Keratinocyte (primary cell): ENCODE measurements at regions not wholly inside any gene's neighbourhood (a gene's known extent, or its start where the extent isn't known, plus 50 kb on each side); places are given as distances from the start of the nearest gene placed in this dataset.

Experiments
- DNase-seq: peaks from one replicate; pipeline ENCODE4 v3.0.0-alpha.2; 2011; ENCODE audit warnings: low read depth, missing footprints, low spot score
- FAIRE-seq: peaks from 2 replicates; lab custom pipeline; 2011; peaks lifted over from hg19 to GRCh38; lab: Jason Lieb, UNC
- H2AFZ ChIP-seq: 2 replicates; pipeline ENCODE4 v1.6.0; 2012; ENCODE audit warnings: low read length, control low read depth, inconsistent platforms; ENCODE audit not compliant: control insufficient read depth
- H3K27ac ChIP-seq: 2 replicates; pipeline ENCODE4 v1.5.1; 2011; ENCODE audit warnings: low read length; ENCODE audit not compliant: control insufficient read depth, insufficient read depth
- H3K27me3 ChIP-seq: 3 replicates; pipeline ENCODE4 v1.6.0; 2011; ENCODE audit warnings: low read length; ENCODE audit not compliant: control insufficient read depth, insufficient read depth; ENCODE audit errors: extremely low read depth
- H3K36me3 ChIP-seq, 2 experiments: 2 replicates in 1 of 2; 3 replicates in 1 of 2; pipeline ENCODE4 v1.5.1; 2011; ENCODE audit warnings: low read length in 2 of 2, mild to moderate bottlenecking in 1 of 2; ENCODE audit not compliant: control insufficient read depth in 2 of 2, insufficient read depth in 2 of 2; ENCODE audit errors: extremely low read depth in 1 of 2
- H3K4me1 ChIP-seq: 3 replicates; pipeline ENCODE4 v1.5.1; 2011; ENCODE audit warnings: low read length; ENCODE audit not compliant: control insufficient read depth, insufficient read depth; ENCODE audit errors: extremely low read depth
- H3K4me2 ChIP-seq: 3 replicates; pipeline ENCODE4 v1.6.0; 2011; ENCODE audit warnings: low read depth, low read length; ENCODE audit not compliant: control insufficient read depth, insufficient read depth; ENCODE audit errors: extremely low read depth
- H3K4me3 ChIP-seq, 3 experiments: fragments of 200-600 bp in 1 of 3; sonication (generic) in 1 of 3; 2 replicates in 2 of 3; 3 replicates in 1 of 3; pipeline ENCODE4 v1.5.1; 2011 to 2016; ENCODE audit warnings: low read length in 3 of 3, mild to moderate bottlenecking in 3 of 3, control low read depth in 2 of 3, inconsistent platforms in 1 of 3, low read depth in 1 of 3, mixed read lengths in 1 of 3, mixed run types in 1 of 3, moderate library complexity in 1 of 3; ENCODE audit not compliant: control insufficient read depth in 2 of 3, insufficient read depth in 2 of 3; ENCODE audit errors: extremely low read depth in 1 of 3
- H3K79me2 ChIP-seq: 2 replicates; pipeline ENCODE4 v1.6.0; 2012; ENCODE audit warnings: low read length; ENCODE audit not compliant: control insufficient read depth, insufficient read depth
- H3K9ac ChIP-seq: 3 replicates; pipeline ENCODE4 v1.6.0; 2011; ENCODE audit warnings: low read length; ENCODE audit not compliant: control insufficient read depth, insufficient read depth; ENCODE audit errors: extremely low read depth
- H3K9me1 ChIP-seq: 3 replicates; pipeline ENCODE4 v1.6.0; 2011; ENCODE audit warnings: low read length; ENCODE audit not compliant: control insufficient read depth, insufficient read depth; ENCODE audit errors: extremely low read depth
- H3K9me3 ChIP-seq: 2 replicates; pipeline ENCODE4 v1.5.1; 2012; ENCODE audit warnings: low read depth, low read length; ENCODE audit not compliant: control insufficient read depth
- H4K20me1 ChIP-seq: 3 replicates; pipeline ENCODE4 v1.6.0; 2011; ENCODE audit warnings: low read length; ENCODE audit not compliant: control insufficient read depth, insufficient read depth; ENCODE audit errors: extremely low read depth
- EZH2 ChIP-seq: IDR thresholded peaks from one replicate; pipeline ENCODE4 v1.6.1; 2012; ENCODE audit warnings: inconsistent platforms, mild to moderate bottlenecking, low read length, moderate library complexity
- dilution Hi-C: fragments of 300-500 bp; cut with MboI; formaldehyde crosslinking; loops from one replicate; pipeline ENCODE4 v1.7.0; 2020; ENCODE audit warnings: low sequenced_read_pairs; ENCODE audit not compliant: extremely low pct_ligation_motif_present
- TF ChIP-seq, protein P1 (sequence below), 3 experiments: IDR thresholded peaks in 1 of 3; conservative IDR thresholded peaks in 1 of 3; optimal IDR thresholded peaks in 1 of 3; 2 replicates in 2 of 3; 3 replicates in 1 of 3; pipeline versions ENCODE3 to v1.5.1; 2011; ENCODE audit warnings: low read length in 3 of 3, mild to moderate bottlenecking in 3 of 3, moderate library complexity in 2 of 3, control low read depth in 1 of 3, inconsistent platforms in 1 of 3; ENCODE audit not compliant: insufficient read depth in 2 of 3; ENCODE audit errors: extremely low read depth in 1 of 3

DNA sequence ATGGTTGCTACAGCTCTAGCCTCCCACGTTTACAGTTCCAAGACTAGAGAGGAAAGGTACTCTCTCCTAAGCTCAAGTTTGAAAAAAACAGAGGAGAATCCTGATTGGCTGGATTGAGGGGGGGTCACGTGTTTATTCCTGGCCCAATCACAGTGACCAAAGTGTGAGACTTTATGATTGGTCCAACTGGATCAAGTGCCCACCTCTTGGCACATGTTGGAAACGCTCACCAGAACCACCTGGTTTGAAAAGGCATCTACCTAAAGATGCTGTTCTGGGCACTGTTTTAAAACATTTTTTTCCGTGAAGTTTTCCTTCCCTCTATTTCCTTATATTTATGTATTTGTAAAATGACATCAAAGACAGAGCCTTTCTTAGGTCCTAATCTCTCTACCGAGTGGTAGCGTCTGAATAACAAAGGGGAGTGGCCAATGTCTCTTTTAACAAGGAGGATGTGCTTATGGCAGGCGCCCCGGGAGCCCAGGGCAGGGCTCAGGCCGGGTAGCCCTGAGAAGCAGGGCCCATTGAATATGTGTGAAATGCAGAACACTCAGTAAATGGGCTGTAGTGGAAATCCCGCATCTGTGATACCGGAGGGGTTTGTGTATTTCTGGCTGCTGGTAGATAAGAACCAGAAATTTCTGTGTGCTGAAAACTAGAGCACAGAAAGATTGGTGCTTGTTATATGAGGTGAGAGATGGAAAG is 146.2 kb downstream of the ATP23 start:
- no peak overlapping the region for H2AFZ ChIP-seq
- no peak for FAIRE-seq
- H3K4me1 ChIP-seq = no peaks in the 10 kb centered on the region
- no peak for DNase-seq
- H3K9ac ChIP-seq = no peak overlapping the region
- no peaks in the 10 kb centered on the region for H3K27me3 ChIP-seq
- H3K9me3 ChIP-seq = no peaks in the 10 kb centered on the region
- H3K9me1 ChIP-seq = no peaks in the 10 kb centered on the region
- TF ChIP-seq EZH2 = no peak
- TF ChIP-seq, protein P1, sequence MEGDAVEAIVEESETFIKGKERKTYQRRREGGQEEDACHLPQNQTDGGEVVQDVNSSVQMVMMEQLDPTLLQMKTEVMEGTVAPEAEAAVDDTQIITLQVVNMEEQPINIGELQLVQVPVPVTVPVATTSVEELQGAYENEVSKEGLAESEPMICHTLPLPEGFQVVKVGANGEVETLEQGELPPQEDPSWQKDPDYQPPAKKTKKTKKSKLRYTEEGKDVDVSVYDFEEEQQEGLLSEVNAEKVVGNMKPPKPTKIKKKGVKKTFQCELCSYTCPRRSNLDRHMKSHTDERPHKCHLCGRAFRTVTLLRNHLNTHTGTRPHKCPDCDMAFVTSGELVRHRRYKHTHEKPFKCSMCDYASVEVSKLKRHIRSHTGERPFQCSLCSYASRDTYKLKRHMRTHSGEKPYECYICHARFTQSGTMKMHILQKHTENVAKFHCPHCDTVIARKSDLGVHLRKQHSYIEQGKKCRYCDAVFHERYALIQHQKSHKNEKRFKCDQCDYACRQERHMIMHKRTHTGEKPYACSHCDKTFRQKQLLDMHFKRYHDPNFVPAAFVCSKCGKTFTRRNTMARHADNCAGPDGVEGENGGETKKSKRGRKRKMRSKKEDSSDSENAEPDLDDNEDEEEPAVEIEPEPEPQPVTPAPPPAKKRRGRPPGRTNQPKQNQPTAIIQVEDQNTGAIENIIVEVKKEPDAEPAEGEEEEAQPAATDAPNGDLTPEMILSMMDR (optimal IDR thresholded peaks at IDR 0.05 in 1 of 3, IDR thresholded peaks at IDR 0.05 in 1 of 3, conservative IDR thresholded peaks at IDR 0.05 in 1 of 3; ENCODE audit: extremely low read depth in 1 of 3, insufficient read depth in 2 of 3, low read length in 3 of 3) = no peak
- no peaks in the 10 kb centered on the region for H3K79me2 ChIP-seq
- no peak overlapping the region for H3K4me2 ChIP-seq
- H3K27ac ChIP-seq = no peak overlapping the region
- dilution Hi-C loops = no loop called here
- H4K20me1 ChIP-seq = no peaks in the 10 kb centered on the region
- no peak overlapping the region for H3K4me3 ChIP-seq
- H3K36me3 ChIP-seq = no peaks in the 10 kb centered on the region

DNA sequence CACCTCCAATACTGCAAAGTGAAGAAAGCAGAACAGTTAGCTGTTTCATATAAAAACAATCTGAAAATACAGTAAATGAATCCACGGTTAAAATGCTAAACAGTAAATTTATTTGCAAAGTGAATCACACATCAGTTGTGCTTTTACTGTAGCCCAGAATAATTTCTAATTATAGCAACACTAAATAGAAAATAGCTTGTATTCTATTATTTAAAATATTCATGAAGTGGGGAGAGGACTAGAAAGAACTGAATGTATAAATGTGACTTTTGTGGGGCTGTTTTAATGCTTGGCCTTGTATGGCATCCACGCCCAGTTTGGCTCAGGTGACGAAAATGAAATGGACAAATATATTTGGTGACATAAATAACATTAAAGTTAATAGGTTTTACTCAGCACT is 148.2 kb downstream of the ATP23 start:
- Histone ChIP-seq H3K4me3 (no peak overlapping the region), H3K27ac (no peak overlapping the region), H3K79me2 (no peaks in the 10 kb centered on the region), H3K27me3 (no peaks in the 10 kb centered on the region), H4K20me1 (no peaks in the 10 kb centered on the region), H3K4me1 (no peaks in the 10 kb centered on the region), H3K4me2 (no peak overlapping the region), H3K9me3 (no peaks in the 10 kb centered on the region), H3K9me1 (no peaks in the 10 kb centered on the region), H2AFZ (no peak overlapping the region), H3K9ac (no peak overlapping the region), H3K36me3 (no peaks in the 10 kb centered on the region)
- TF ChIP-seq, protein P1 (optimal IDR thresholded peaks at IDR 0.05 in 1 of 3, IDR thresholded peaks at IDR 0.05 in 1 of 3, conservative IDR thresholded peaks at IDR 0.05 in 1 of 3; ENCODE audit: extremely low read depth in 1 of 3, insufficient read depth in 2 of 3, low read length in 3 of 3) = no peak
- no peak for TF ChIP-seq EZH2
- DNase-seq (no peak), FAIRE-seq (no peak)
- dilution Hi-C loops = no loop called here
